ENCODE measurements at regions not wholly inside any gene's neighbourhood (a gene's known extent, or its start where the extent isn't known, plus 50 kb on each side); places are given as distances from the start of the nearest gene placed in this dataset.

DNA sequence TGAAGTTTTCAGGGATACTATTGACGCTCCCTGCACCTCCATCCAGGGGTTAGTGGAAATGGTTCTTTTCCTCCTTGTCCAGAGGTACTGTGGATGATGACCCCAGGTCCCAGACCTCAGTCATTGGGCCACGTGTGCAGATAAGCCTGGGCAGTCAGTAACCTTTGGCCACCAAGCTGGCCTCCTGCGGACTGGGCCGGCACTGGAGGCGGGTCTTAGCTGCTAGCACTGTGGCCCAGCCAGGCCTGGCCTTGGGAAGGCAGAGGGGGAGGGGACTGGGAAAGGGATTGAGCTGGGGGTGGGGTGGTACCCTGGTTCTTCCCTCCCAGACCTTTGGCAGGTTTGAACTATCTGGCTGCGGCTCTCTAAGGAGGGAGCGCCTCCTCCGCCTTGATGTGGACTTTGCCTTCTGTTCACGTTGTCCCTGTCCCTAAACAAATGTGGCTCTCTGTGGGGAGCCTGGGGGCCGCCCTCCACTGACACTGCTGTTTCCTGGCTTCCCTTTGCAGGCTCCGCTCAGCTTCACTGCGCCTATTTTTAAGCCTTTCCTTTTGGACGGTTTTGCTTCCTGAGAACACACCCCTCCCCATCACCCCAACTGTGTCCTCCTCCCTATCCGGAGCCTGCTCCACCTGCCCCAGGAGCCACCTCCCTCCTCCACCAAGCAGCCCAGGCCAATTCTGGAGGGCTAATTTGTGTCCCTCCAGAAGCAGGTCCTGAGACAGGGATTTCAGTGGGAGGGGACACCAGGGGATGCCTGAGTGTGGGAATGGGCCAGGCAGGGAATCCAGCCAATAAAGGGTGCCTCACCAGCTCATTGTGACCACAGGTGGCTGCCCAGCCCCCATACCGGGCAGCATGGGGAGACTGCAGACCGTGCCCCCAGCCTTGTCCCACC lies 251.9 kb downstream of the SEC14L1 start:
- Histone ChIP-seq H3K79me2 (ENCODE audit: insufficient read depth, low read length) (peaks cover 82% of the 10 kb centered on the region), H3K4me2 (ENCODE audit: low read depth, low read length) (peak overlapping the region; percentile 92), H3K36me3 (replicated peaks in 1 of 2; ENCODE audit: control insufficient read depth in 1 of 2, insufficient read depth in 2 of 2, low read length in 2 of 2) (peaks cover 3 to 12% of the 10 kb centered on the region in 2 experiments; a peak in 3 of 5 replicates), H3K27me3 (ENCODE audit: control insufficient read depth in 1 of 2, insufficient read depth in 2 of 2, low read length in 2 of 2) (no peaks in the 10 kb centered on the region), H3K4me1 (ENCODE audit: insufficient read depth, low read length) (peaks cover 90% of the 10 kb centered on the region), H3K4me3 (replicated peaks in 1 of 3; ENCODE audit: insufficient read depth in 1 of 3, low read depth in 2 of 3, low read length in 3 of 3) (peak overlapping the region; percentile 25 to 62 (median 38)), H3K27ac (ENCODE audit: extremely low read length, insufficient read depth, low read length) (peak overlapping the region; percentile 91), H3K9me3 (ENCODE audit: low read length) (no peaks in the 10 kb centered on the region), H4K20me1 (ENCODE audit: insufficient read depth, low read length) (peaks cover 29% of the 10 kb centered on the region; the same call in 1 of the 2 replicates), H3K9ac (ENCODE audit: insufficient read depth, low read depth, low read length) (peak overlapping the region; percentile 75), H2AFZ (ENCODE audit: low read length) (no peak overlapping the region)
- 5% methylated on average over 16 of the region's 16 CpGs for WGBS (ENCODE audit: low lambda C conversion rate)
- ChIA-PET POLR2A (interaction anchor here (0.6 to 8.0 kb wide), 27 partner anchors 8 to 566 kb away, joined by 3 to 129 read pairs (median 6); partner anchors contain the start of gene TNRC6C), CTCF (ENCODE audit: low intra/inter-chr PET ratio, low total read pairs) (no interaction called here)
- intact Hi-C loops (cut with micrococcal nuclease; ENCODE audit: unreplicated experiment) (loop anchor here (1.0 to 5.0 kb wide), 2 partner anchors 18 to 105 kb away; no protein-coding TSS in a partner anchor), in situ Hi-C loops (cut with HindIII; ENCODE audit: extremely low pct_ligation_motif_present, low pct_unique_long_range_greater_than_20kb) (no loop called here)
- DNase-seq (ENCODE audit: low spot score) (peak; percentile 97), FAIRE-seq (peak; percentile 92), ATAC-seq (peak; percentile 81)
- BruUV-seq (replicated peaks), result TSS peak; percentile 25
- TF ChIP-seq DPF2 (CRISPR knock-in tag; IDR thresholded peaks at IDR 0.05; ENCODE audit: borderline replicate concordance, low read depth) (peak; percentile 83), ZFP1 (CRISPR knock-in tag; IDR thresholded peaks at IDR 0.05) (peak; percentile 65; the same call in 1 of the 2 replicates), MTA3 (CRISPR knock-in tag; IDR thresholded peaks at IDR 0.05) (no peak), KDM1A (CRISPR knock-in tag; IDR thresholded peaks at IDR 0.05) (peak; percentile 51; the same call in 1 of the 2 replicates), MIER2 (CRISPR knock-in tag; IDR thresholded peaks at IDR 0.05) (peak; percentile 55), SMYD3 (CRISPR knock-in tag; IDR thresholded peaks at IDR 0.05) (peak; percentile 46; the same call in 1 of the 2 replicates), GATAD1 (CRISPR knock-in tag; IDR thresholded peaks at IDR 0.05) (peak; percentile 75), ZNF251 (CRISPR knock-in tag; IDR thresholded peaks at IDR 0.05) (no peak), ZNF446 (CRISPR knock-in tag; IDR thresholded peaks at IDR 0.05) (no peak), NCOA2 (CRISPR knock-in tag; IDR thresholded peaks at IDR 0.05) (peak; percentile 91), PHF21A (CRISPR knock-in tag; IDR thresholded peaks at IDR 0.05) (peak; percentile 99), ETV5 (CRISPR knock-in tag; IDR thresholded peaks at IDR 0.05; ENCODE audit: borderline replicate concordance) (peak; percentile 31)
- TF ChIP-seq, protein P1, sequence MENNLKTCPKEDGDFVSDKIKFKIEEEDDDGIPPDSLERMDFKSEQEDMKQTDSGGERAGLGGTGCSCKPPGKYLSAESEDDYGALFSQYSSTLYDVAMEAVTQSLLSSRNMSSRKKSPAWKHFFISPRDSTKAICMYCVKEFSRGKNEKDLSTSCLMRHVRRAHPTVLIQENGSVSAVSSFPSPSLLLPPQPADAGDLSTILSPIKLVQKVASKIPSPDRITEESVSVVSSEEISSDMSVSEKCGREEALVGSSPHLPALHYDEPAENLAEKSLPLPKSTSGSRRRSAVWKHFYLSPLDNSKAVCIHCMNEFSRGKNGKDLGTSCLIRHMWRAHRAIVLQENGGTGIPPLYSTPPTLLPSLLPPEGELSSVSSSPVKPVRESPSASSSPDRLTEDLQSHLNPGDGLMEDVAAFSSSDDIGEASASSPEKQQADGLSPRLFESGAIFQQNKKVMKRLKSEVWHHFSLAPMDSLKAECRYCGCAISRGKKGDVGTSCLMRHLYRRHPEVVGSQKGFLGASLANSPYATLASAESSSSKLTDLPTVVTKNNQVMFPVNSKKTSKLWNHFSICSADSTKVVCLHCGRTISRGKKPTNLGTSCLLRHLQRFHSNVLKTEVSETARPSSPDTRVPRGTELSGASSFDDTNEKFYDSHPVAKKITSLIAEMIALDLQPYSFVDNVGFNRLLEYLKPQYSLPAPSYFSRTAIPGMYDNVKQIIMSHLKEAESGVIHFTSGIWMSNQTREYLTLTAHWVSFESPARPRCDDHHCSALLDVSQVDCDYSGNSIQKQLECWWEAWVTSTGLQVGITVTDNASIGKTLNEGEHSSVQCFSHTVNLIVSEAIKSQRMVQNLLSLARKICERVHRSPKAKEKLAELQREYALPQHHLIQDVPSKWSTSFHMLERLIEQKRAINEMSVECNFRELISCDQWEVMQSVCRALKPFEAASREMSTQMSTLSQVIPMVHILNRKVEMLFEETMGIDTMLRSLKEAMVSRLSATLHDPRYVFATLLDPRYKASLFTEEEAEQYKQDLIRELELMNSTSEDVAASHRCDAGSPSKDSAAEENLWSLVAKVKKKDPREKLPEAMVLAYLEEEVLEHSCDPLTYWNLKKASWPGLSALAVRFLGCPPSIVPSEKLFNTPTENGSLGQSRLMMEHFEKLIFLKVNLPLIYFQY (CRISPR knock-in tag; IDR thresholded peaks at IDR 0.05; ENCODE audit: borderline replicate concordance), result peak; percentile 100
- TF ChIP-seq, protein P2, sequence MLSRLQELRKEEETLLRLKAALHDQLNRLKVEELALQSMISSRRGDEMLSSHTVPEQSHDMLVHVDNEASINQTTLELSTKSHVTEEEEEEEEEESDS (CRISPR knock-in tag; IDR thresholded peaks at IDR 0.05; ENCODE audit: borderline replicate concordance), result peak; percentile 73; the same call in 1 of the 2 replicates
- TF ChIP-seq, protein P3, sequence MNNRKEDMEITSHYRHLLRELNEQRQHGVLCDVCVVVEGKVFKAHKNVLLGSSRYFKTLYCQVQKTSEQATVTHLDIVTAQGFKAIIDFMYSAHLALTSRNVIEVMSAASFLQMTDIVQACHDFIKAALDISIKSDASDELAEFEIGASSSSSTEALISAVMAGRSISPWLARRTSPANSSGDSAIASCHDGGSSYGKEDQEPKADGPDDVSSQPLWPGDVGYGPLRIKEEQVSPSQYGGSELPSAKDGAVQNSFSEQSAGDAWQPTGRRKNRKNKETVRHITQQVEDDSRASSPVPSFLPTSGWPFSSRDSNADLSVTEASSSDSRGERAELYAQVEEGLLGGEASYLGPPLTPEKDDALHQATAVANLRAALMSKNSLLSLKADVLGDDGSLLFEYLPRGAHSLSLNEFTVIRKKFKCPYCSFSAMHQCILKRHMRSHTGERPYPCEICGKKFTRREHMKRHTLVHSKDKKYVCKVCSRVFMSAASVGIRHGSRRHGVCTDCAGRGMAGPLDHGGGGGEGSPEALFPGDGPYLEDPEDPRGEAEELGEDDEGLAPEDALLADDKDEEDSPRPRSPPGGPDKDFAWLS (CRISPR knock-in tag; IDR thresholded peaks at IDR 0.05; ENCODE audit: borderline replicate concordance), result peak; percentile 30; the same call in 1 of the 2 replicates
- TF ChIP-seq, protein P4, sequence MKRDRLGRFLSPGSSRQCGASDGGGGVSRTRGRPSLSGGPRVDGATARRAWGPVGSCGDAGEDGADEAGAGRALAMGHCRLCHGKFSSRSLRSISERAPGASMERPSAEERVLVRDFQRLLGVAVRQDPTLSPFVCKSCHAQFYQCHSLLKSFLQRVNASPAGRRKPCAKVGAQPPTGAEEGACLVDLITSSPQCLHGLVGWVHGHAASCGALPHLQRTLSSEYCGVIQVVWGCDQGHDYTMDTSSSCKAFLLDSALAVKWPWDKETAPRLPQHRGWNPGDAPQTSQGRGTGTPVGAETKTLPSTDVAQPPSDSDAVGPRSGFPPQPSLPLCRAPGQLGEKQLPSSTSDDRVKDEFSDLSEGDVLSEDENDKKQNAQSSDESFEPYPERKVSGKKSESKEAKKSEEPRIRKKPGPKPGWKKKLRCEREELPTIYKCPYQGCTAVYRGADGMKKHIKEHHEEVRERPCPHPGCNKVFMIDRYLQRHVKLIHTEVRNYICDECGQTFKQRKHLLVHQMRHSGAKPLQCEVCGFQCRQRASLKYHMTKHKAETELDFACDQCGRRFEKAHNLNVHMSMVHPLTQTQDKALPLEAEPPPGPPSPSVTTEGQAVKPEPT (CRISPR knock-in tag; IDR thresholded peaks at IDR 0.05; ENCODE audit: low read depth), result no peak

Measured in HepG2 (cell line).